ENCODE measurements at regions not wholly inside any gene's neighbourhood (a gene's known extent, or its start where the extent isn't known, plus 50 kb on each side); places are given as distances from the start of the nearest gene placed in this dataset.

GRCh38 chr1:229003233-229004031 lies 267.5 kb upstream of the RAB4A start (continued):
- no peak for TF ChIP-seq ZNF883 (CRISPR knock-in tag; IDR thresholded peaks at IDR 0.05; ENCODE audit: not compliant biosample characterization)
- TF ChIP-seq, protein P1, sequence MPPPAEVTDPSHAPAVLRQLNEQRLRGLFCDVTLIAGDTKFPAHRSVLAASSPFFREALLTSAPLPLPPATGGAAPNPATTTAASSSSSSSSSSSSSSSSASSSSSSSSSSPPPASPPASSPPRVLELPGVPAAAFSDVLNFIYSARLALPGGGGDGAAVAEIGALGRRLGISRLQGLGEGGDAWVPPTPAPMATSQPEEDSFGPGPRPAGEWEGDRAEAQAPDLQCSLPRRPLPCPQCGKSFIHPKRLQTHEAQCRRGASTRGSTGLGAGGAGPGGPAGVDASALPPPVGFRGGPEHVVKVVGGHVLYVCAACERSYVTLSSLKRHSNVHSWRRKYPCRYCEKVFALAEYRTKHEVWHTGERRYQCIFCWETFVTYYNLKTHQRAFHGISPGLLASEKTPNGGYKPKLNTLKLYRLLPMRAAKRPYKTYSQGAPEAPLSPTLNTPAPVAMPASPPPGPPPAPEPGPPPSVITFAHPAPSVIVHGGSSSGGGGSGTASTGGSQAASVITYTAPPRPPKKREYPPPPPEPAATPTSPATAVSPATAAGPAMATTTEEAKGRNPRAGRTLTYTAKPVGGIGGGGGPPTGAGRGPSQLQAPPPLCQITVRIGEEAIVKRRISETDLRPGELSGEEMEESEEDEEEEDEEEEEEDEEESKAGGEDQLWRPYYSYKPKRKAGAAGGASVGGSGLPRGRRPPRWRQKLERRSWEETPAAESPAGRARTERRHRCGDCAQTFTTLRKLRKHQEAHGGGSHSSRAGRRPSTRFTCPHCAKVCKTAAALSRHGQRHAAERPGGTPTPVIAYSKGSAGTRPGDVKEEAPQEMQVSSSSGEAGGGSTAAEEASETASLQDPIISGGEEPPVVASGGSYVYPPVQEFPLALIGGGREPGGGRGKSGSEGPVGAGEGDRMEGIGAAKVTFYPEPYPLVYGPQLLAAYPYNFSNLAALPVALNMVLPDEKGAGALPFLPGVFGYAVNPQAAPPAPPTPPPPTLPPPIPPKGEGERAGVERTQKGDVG (CRISPR knock-in tag; IDR thresholded peaks at IDR 0.05; ENCODE audit: borderline replicate concordance), result peak; percentile 92; the same call in 1 of the 2 replicates
- no peak for TF ChIP-seq ZNF24 (IDR thresholded peaks at IDR 0.05)
- 0 out of 2 replicates have a peak, but pooled peaks have one; percentile 53 for TF ChIP-seq SALL2 (CRISPR knock-in tag; IDR thresholded peaks at IDR 0.05)
- TF ChIP-seq SP1 (IDR thresholded peaks at IDR 0.05), result no peak
- TF ChIP-seq SP1 (CRISPR knock-in tag; IDR thresholded peaks at IDR 0.05), result no peak
- no peak for TF ChIP-seq ZNF318 (CRISPR knock-in tag; IDR thresholded peaks at IDR 0.05)
- TF ChIP-seq HNF1B (CRISPR knock-in tag; IDR thresholded peaks at IDR 0.05), result no peak
- TF ChIP-seq ZFP1 (CRISPR knock-in tag; IDR thresholded peaks at IDR 0.05), result no peak

Measured in HepG2 (cell line).